OCI-LY7 (cell line): ENCODE measurements at regions not wholly inside any gene's neighbourhood (a gene's known extent, or its start where the extent isn't known, plus 50 kb on each side); places are given as distances from the start of the nearest gene placed in this dataset.
"Not testable (repeated sequence)": the region's sequence is repeated elsewhere in the genome, so short reads cannot be mapped to it uniquely, and the experiment has no call there.

Source experiments
- BruUV-seq: library from RNA; stranded (reverse); fragments of 400-500 nt; replicated peaks from 2 replicates; lab custom pipeline; 2021; lab: Mats Ljungman, UMichigan
- CTCF ChIA-PET: fragments of 300-600 bp; sonication (Branson Sonifier 250); formaldehyde crosslinking; loops from one replicate; lab custom pipeline; 2022; ENCODE audit warnings: antibody characterized with exemption; ENCODE audit not compliant: unreplicated experiment; lab: Charles Lee
- POLR2A ChIA-PET: fragments of 300-600 bp; sonication (Branson Sonifier 250); formaldehyde crosslinking; loops from one replicate; lab custom pipeline; 2022; ENCODE audit warnings: antibody characterized with exemption; lab: Charles Lee
- DNase-seq: peaks from one replicate; pipeline ENCODE4 v3.0.0-alpha.2; 2015; ENCODE audit warnings: low spot score
- H2AFZ ChIP-seq: fragments of 200-600 bp; sonication (generic), shearing (Covaris generic); 2 replicates; pipeline ENCODE4 v1.6.1; 2014; ENCODE audit warnings: mild to moderate bottlenecking, antibody characterized with exemption, low read length, moderate library complexity
- H3K27ac ChIP-seq: fragments of 200-600 bp; sonication (generic); 2 replicates; pipeline ENCODE4 v1.5.1; 2014; ENCODE audit warnings: mixed run types, low read depth, mild to moderate bottlenecking, moderate library complexity, low read length, inconsistent platforms; ENCODE audit not compliant: poor library complexity, severe bottlenecking
- H3K36me3 ChIP-seq: fragments of 200-600 bp; sonication (generic); 2 replicates; pipeline ENCODE4 v1.6.1; 2014; ENCODE audit warnings: mild to moderate bottlenecking, antibody characterized with exemption, low read length, moderate library complexity, mixed read lengths; ENCODE audit not compliant: insufficient read depth
- H3K4me1 ChIP-seq: fragments of 200-600 bp; sonication (generic); 2 replicates; pipeline ENCODE4 v1.5.1; 2014; ENCODE audit warnings: mild to moderate bottlenecking, low read length; ENCODE audit not compliant: insufficient read depth, poor library complexity, severe bottlenecking
- H3K4me2 ChIP-seq: fragments of 200-600 bp; sonication (generic); 2 replicates; pipeline ENCODE4 v1.6.1; 2014; ENCODE audit warnings: mild to moderate bottlenecking, low read length
- H3K4me3 ChIP-seq: fragments of 200-600 bp; sonication (generic); 2 replicates; pipeline ENCODE4 v1.5.1; 2014; ENCODE audit warnings: mild to moderate bottlenecking, low read depth, low read length; ENCODE audit not compliant: poor library complexity, severe bottlenecking
- H3K79me2 ChIP-seq: fragments of 200-600 bp; sonication (generic); 2 replicates; pipeline ENCODE4 v1.6.1; 2016; ENCODE audit warnings: low read depth, mild to moderate bottlenecking, low read length, moderate library complexity, mixed read lengths; ENCODE audit not compliant: insufficient read depth
- H3K9me2 ChIP-seq: fragments of 200-600 bp; sonication (generic); 2 replicates; pipeline ENCODE4 v1.6.1; 2016; ENCODE audit warnings: mild to moderate bottlenecking, low read length, mixed read lengths; ENCODE audit not compliant: insufficient read depth
- H3K9me3 ChIP-seq: fragments of 200-600 bp; sonication (generic); 2 replicates; pipeline ENCODE4 v1.6.1; 2014; ENCODE audit warnings: mild to moderate bottlenecking, mixed run types, low read length, mixed read lengths
- H4K20me1 ChIP-seq: fragments of 200-600 bp; sonication (generic); 2 replicates; pipeline ENCODE4 v1.6.1; 2014; ENCODE audit warnings: mild to moderate bottlenecking, antibody characterized with exemption, low read length, moderate library complexity, mixed read lengths; ENCODE audit not compliant: insufficient read depth
- CTCF ChIP-seq: fragments of 200-600 bp; sonication (generic); conservative IDR thresholded peaks from 2 replicates; pipeline ENCODE4 v1.5.1; 2014; ENCODE audit warnings: mild to moderate bottlenecking, antibody characterized with exemption, low read length, moderate library complexity, mixed read lengths
- EZH2phosphoT487 ChIP-seq: fragments of 200-600 bp; sonication (generic); IDR thresholded peaks from 2 replicates; pipeline ENCODE4 v1.6.1; 2018; ENCODE audit warnings: low read depth, borderline replicate concordance, mild to moderate bottlenecking, mixed run types, antibody characterized with exemption, low read length, moderate library complexity, mixed read lengths
- intact Hi-C: fragments of 100-400 bp; cut with micrococcal nuclease; formaldehyde crosslinking; loops from one replicate; pipeline ENCODE4 v1.10.0; 2022; ENCODE audit not compliant: unreplicated experiment

GRCh38 chr11:19615341-19616183 lies 97.1 kb upstream of the NAV2 start:
- CTCF ChIA-PET, result no interaction called here
- intact Hi-C loops, result no loop called here
- no peaks in the 10 kb centered on the region for H3K9me3 ChIP-seq

GRCh38 chr11:19614370-19614940 lies 98.2 kb upstream of the NAV2 start:
- Histone ChIP-seq H3K4me1 (no peaks in the 10 kb centered on the region), H3K9me2 (no peaks in the 10 kb centered on the region), H2AFZ (no peak overlapping the region), H3K27ac (no peak overlapping the region), H3K9me3 (no peaks in the 10 kb centered on the region), H3K36me3 (no peaks in the 10 kb centered on the region), H3K4me3 (no peak overlapping the region), H4K20me1 (no peaks in the 10 kb centered on the region), H3K79me2 (no peaks in the 10 kb centered on the region), H3K4me2 (no peak overlapping the region)
- no peak for DNase-seq
- ChIA-PET POLR2A (no interaction called here), CTCF (no interaction called here)
- TF ChIP-seq EZH2phosphoT487, result no peak
- BruUV-seq, result no TSS peak
- intact Hi-C loops, result no loop called here

More at GRCh38 chr11:19615341-19616183, 97.1 kb upstream of the NAV2 start:
- POLR2A ChIA-PET, result no interaction called here
- no peak for DNase-seq
- no peak overlapping the region for H3K4me3 ChIP-seq
- H3K27ac ChIP-seq, result no peak overlapping the region
- no TSS peak for BruUV-seq
- no peak overlapping the region for H3K4me2 ChIP-seq
- H2AFZ ChIP-seq, result no peak overlapping the region
- no peak for TF ChIP-seq CTCF
- TF ChIP-seq EZH2phosphoT487, result no peak
- no peaks in the 10 kb centered on the region for H3K9me2 ChIP-seq
- no peaks in the 10 kb centered on the region for H4K20me1 ChIP-seq
- H3K4me1 ChIP-seq, result no peaks in the 10 kb centered on the region
- H3K79me2 ChIP-seq, result no peaks in the 10 kb centered on the region
- H3K36me3 ChIP-seq, result no peaks in the 10 kb centered on the region

- H4K20me1 ChIP-seq, H3K36me3 ChIP-seq, DNase-seq, H3K9me3 ChIP-seq, H3K4me2 ChIP-seq, POLR2A ChIA-PET, H3K4me3 ChIP-seq, H3K9me2 ChIP-seq, H2AFZ ChIP-seq, H3K27ac ChIP-seq, H3K4me1 ChIP-seq, intact Hi-C loops, H3K79me2 ChIP-seq, CTCF ChIA-PET, BruUV-seq: not testable (repeated sequence)
Measured at GRCh38 chr11:19612025-19612424, 100.6 kb upstream of the NAV2 start.
